ENCODE measurements at regions not wholly inside any gene's neighbourhood (a gene's known extent, or its start where the extent isn't known, plus 50 kb on each side); places are given as distances from the start of the nearest gene placed in this dataset.

- Histone ChIP-seq H4K20me1 (ENCODE audit: control insufficient read depth, insufficient read depth, insufficient read length) (no peaks in the 10 kb centered on the region), H2AFZ (ENCODE audit: low read length) (no peak overlapping the region), H3T11ph (ENCODE audit: low read length) (no peak overlapping the region), H3K27me3 (ENCODE audit: insufficient read depth, low read length) (no peaks in the 10 kb centered on the region), H2BK120ac (ENCODE audit: low read depth, low read length, poor library complexity, severe bottlenecking) (no peak overlapping the region), H3K14ac (ENCODE audit: insufficient read depth, low read length) (no peak overlapping the region; the same call in 1 of the 2 replicates), H3K56ac (ENCODE audit: insufficient read length, low read depth, low read length) (no peak overlapping the region), H3K79me1 (ENCODE audit: insufficient read depth, low read depth, low read length, poor library complexity, severe bottlenecking) (no peaks in the 10 kb centered on the region), H3K9ac (ENCODE audit: extremely low read depth, insufficient read length, low read length) (no peak overlapping the region), H2BK5ac (ENCODE audit: insufficient read length, low read length) (no peak overlapping the region), H3K4me2 (ENCODE audit: insufficient read depth, insufficient read length, low read length) (no peak overlapping the region), H3K23ac (ENCODE audit: insufficient read length, low read depth, low read length) (no peak overlapping the region), H2BK15ac (ENCODE audit: low read depth, low read length) (no peak overlapping the region), H3K18ac (ENCODE audit: insufficient read length, low read depth, low read length) (no peak overlapping the region), H3K79me2 (ENCODE audit: insufficient read depth, low read length) (no peaks in the 10 kb centered on the region; the same call in 1 of the 2 replicates), H4K91ac (ENCODE audit: insufficient read length, low read depth, low read length) (no peak overlapping the region), H2BK20ac (ENCODE audit: low read depth, low read length, poor library complexity, severe bottlenecking) (no peak overlapping the region), H4K5ac (ENCODE audit: insufficient read length, low read depth, low read length) (no peak overlapping the region), H4K8ac (replicated peaks; ENCODE audit: insufficient read length, low read depth, low read length) (no peak overlapping the region), H3K4me1 (ENCODE audit: insufficient read depth, low read length) (no peaks in the 10 kb centered on the region), H3K9me3 (ENCODE audit: control insufficient read depth, low read depth, low read length) (no peaks in the 10 kb centered on the region), H2AK5ac (ENCODE audit: insufficient read length, low read length) (no peak overlapping the region), H2BK12ac (ENCODE audit: insufficient read length, low read depth, low read length) (no peak overlapping the region), H3K27ac (ENCODE audit: insufficient read length, low read depth, low read length) (no peak overlapping the region), H3K23me2 (ENCODE audit: insufficient read length, low read depth, low read length, poor library complexity, severe bottlenecking) (no peaks in the 10 kb centered on the region), H3K4ac (ENCODE audit: low read depth, low read length) (no peak overlapping the region)
- no CpG with 5 or more reads among the region's 1 CpG for WGBS (ENCODE audit: extremely low coverage, insufficient read length, low lambda C conversion rate)
- Mint-ChIP-seq H3K27ac (no peak overlapping the region), H3K36me3 (ENCODE audit: insufficient read depth in 1 of 3, low read depth in 3 of 3) (no peaks in the 10 kb centered on the region), H3K27me3 (ENCODE audit: low read depth) (no peaks in the 10 kb centered on the region), H3K4me3 (no peak overlapping the region), H3K4me1 (no peaks in the 10 kb centered on the region), H3K9me3 (no peaks in the 10 kb centered on the region)
- TF ChIP-seq CTCF (conservative IDR thresholded peaks at IDR 0.05) = no peak
- DNase-seq = no peak
Observed at GRCh38 chr13:47256618-47257017, 359.8 kb upstream of the HTR2A start.

Data from H9 (cell line).